HG02973 (cell line): ENCODE measurements at regions not wholly inside any gene's neighbourhood (a gene's known extent, or its start where the extent isn't known, plus 50 kb on each side); places are given as distances from the start of the nearest gene placed in this dataset.
A peak's percentile ranks its signal among the peaks of the same experiment; 100 is the strongest.
"Not testable (repeated sequence)": the region's sequence is repeated elsewhere in the genome, so short reads cannot be mapped to it uniquely, and the experiment has no call there.

ENCODE experiments used
- ATAC-seq: cut with Tn5 transposase; IDR thresholded peaks from one replicate; pipeline ENCODE4 v1.9.1; 2021; ENCODE audit warnings: moderate library complexity; ENCODE audit not compliant: unreplicated experiment

DNA sequence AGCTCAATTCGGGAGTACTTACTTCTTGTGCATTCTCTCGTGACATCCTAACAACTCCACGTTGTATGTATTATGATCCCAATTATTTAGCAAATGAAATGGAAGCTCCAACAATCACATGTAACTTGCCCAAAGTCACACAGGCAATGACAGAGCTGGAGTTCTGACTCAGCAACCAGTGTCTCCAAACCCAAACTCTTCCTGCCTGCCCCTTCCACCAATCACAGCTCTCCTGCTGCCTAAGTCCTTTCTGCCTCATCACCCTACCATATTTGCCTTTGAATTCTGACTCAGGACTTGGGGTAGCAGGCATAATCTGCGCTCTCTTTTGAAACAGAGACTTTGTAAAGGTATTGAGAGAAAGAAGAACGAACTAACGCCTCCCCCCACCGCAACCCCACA lies 245.2 kb upstream of the MAF start:
- no peak for ATAC-seq

DNA sequence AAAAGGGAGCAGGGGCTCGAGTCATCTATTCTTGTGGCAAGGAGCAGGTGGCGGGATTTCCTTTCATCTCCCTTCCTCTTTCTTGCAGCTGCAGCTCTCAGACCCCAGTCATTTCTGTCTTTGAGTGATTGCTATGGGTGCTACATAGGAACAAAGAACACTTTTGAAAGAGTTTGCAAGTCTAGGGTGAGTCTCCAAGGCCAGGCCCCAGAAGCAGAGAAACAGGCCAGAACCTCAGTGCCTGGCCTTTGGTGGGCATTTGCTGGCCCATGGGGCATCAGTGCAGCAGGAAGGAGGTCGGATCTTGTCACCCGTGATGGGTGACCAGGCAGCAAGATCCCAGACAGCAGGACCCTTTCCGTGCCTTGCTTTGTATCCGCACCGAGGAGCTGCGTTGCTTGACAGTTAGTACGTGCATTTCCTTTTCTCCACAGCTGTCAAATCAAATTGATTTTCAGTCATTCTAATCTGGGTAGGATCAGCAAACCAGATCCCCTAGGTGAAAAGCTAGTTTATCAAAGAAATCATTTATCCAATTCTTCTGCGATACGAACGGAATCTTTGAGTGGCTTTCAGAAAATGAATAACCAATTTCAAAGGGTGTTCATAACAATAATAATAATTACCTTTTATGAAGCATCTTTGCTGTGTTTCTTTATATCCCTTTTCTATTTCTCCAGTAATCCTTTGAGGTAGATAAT lies 244.6 kb upstream of the MAF start:
- ATAC-seq, result peak; percentile 91

DNA sequence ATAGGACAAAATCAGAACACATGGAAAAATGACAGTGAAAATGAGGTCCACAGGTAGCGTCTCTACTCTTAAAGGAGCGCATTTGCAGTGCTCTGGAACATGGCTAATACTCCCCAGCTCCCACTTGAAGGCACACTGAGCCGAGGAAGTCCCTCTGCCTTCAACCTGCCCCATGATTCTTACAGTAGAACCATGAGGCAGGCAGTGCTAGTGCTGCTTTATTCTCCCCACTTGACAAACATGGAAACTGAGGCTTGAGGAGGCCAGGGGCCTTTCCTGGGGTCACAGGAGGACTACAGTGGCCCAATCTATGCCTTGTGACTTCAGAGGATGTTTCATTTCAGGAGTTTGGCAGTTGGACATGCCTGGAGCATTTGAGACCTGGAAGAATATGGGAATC lies 244.1 kb upstream of the MAF start:
- no peak for ATAC-seq

DNA sequence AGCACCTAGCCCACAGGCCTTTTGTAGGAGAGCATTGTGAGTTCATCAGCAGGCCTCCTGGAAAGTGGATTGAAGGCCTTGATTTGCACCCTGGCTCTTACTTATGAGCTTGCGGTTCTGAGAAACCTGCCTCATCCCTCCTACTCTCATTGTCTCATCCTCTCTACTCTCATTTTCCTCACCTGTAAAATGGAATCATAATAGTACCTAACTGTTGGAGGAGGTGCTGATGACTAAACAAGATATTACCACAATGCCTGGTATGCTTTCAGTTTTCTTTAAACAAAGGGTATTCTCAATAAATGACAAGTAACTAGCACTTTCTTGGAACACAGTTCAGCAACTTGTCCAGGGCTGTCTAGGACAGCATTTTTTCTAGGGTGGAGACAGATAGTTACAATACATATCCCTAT lies 243.1 kb upstream of the MAF start:
- peak; percentile 47 for ATAC-seq

DNA sequence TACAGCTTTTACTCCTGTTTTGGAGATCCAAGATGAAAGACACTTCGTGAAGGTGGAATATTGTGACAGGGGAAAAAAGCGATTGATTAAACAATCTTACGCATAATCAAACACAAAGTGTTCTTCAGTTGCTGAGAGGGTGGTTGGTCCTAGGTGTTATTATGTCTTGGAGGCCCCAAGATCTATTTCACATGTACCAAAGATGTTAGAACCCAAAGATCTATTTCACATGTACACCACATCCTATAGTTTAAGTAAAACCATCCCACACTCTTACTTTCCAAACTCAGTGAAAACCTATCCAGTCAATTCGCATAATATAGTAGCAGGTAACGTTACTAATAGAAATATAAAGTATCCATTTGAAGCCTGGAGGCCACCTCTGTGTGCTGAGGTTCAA lies 242.6 kb upstream of the MAF start:
- ATAC-seq, result no peak

DNA sequence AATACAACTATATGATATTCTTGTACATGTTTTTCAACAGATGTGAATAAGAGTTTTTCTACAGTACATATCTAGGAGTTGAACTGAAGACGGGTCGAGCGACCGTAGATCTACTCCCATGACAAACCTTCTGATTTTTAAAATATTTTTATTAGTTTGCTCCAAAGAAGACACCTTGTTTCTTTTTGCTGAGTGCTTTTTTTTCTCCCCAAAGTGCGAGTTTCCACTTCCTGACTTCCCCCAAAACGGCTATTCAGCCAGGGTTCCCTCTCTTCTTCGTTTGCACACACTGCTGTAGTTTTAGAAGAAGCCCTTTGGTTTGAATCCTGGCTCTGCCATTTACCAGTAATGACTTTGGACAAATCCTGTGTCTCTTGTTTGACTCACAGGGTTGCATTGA lies 241.7 kb upstream of the MAF start:
- no peak for ATAC-seq

DNA sequence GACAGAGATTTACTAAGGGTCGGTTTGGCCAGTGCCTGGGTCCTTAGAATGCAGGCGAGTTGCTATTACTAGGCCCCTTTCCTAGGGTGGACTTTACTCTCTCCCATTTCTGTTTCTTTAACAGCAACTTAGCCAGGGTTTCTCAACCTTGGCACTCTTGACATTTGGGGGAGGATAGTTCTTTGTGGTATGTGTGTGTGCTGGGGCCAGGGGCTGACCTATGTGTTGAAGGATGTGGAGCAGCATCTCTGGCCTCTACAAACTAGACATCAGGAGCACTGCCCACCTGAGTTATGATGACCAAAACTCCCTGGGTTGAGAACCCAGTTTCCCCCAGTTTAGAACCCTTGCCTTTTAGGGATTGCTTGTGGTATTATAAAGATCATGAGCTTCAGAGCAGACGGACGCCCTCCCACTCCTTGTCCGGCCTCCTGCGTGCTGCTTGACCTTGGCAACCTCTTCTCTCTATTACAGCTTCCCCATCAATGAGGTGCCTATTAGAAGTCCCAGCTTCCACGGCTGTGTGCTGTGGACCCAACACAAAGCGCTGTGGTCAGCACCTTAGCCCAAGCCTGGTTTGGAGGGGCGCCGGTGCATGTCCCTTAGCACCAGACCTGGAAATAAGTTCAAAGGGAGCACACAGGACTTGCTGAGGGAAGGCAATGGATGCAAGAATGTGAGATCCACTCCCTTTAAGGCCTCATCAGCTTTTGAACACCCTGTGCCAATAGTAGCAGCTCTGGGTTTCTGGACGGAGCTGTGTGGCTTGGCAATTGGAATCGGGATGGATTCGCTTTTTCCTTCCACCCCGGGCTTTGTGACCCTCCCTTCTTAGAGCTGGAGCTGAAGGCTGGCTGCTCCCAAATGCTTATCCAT lies 239.2 kb upstream of the MAF start:
- no peak for ATAC-seq

DNA sequence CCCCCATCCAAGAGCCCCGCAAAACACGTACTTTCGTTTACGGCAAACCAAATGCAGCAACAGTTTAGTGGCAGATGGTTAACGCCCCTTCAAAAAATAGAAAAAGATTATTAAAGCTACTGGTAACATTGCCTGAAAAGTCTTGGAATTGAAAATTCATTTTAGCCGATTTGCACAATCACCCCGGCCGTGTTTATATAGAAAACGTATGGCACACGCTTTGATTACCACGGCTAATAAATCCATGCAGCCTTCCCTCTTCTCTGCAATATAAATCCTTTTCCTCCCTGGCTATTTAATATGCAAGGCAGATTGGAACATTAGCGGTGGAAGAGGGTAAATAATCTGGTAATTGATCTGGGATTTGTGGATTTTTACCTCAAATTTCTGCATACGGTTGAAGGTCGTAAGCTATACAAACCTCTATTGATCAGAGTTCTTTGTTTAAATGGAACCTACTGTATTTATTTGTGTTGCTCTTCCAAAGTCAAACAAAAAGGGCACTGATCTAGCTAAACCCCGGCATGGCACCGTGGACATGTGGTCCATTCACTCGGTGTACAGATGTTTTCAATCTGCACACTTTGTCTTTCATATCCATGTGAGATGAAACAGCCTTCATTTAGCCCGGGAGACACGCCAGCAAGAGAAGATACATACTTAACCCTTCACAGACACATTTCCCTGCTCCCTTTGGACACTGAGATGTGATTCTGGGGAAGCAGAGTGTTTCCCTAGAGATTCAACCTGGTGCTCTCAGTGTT lies 238.1 kb upstream of the MAF start:
- no peak for ATAC-seq

DNA sequence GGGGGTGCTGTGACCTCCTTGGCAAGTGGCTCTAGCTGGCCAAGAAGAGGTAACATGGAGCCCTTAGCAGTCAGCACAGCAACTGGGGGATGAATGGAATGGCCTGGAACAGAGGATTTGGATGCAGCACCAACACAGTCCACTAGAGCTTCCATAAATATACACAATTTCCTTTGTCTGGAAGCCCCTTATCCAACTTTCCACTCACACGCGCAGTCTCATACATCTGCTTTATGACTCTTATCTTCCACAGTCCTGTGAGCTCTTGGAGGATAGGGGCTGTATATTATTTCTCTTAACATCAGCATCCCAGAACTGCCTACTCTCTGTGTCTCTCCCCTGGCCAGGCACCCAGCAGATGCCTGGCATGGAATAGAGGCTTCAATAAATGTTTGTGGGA lies 235.6 kb upstream of the MAF start:
- ATAC-seq, result no peak

DNA sequence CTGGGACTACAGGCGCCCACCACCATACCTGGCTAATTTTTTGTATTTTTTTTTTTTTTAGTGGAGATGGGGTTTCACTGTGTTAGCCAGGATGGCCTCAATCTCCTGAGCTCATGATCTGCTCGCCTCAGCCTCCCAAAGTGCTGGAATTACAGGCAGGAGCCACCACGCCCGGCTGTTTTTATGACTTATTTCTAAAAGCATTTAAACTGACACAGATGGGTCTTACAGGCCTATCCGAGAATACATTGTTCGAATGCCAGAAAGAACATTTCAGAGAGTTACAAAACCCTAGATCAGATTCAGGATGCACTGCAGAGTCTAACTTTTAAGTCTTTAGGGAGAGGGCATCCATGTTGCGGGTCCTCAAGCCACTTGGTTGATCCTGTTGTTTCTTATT lies 234.7 kb upstream of the MAF start:
- ATAC-seq, result no peak

DNA sequence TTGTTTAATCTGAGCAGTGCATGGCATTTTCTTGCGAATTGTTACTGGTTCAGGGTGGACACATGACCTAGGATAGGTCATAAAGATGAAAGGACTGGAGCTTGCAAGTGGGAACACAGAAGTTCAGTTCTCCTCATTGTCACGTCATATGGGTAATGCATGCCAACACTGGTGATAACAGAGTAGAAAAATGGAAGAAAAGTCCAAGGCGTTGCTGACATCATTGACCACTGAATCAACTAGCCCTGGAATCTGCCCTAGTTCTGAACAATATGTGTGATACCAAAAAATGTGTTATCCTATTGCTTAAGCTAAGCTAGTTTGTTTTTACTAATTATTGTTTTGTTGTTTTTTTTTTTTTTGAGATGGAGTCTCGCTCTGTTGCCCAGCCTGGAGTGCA lies 234.2 kb upstream of the MAF start:
- ATAC-seq, result no peak

DNA sequence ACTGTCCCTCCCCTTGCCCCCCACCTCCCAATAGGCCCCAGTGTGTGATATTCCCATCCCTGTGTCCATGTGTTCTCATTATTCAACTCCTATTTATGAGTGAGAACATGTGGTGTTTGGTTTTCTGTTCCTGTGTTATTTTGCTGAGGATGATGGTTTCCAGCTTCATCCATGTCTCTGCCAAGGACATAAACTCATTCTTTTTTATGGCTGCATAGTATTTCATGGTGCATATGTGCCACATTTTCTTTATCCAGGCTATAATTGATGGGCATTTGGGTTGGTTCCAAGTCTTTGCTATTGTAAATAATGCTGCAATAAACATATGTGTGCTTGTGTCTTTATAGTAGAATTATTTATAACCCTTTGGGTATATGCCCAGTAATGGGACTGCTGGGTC lies 233.5 kb upstream of the MAF start:
- ATAC-seq, result not testable (repeated sequence)

DNA sequence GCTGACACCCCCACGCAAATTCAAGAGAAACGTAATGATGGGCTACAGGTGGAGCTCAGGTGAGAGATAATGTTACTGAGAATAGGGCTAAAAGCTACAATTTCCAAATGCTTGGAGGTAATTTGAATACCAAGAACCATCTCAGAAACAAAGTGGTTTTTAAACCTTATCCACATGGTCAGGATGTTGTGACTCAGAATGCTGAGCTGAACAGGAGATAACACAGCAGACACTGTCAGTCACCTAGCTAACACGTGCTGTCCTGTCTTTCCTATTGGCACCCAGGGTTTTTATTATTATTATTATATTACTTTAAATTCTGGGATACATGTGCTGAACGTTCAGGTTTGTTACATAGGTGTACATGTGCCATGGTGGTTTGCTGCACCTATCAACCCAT lies 233.0 kb upstream of the MAF start:
- ATAC-seq, result no peak

DNA sequence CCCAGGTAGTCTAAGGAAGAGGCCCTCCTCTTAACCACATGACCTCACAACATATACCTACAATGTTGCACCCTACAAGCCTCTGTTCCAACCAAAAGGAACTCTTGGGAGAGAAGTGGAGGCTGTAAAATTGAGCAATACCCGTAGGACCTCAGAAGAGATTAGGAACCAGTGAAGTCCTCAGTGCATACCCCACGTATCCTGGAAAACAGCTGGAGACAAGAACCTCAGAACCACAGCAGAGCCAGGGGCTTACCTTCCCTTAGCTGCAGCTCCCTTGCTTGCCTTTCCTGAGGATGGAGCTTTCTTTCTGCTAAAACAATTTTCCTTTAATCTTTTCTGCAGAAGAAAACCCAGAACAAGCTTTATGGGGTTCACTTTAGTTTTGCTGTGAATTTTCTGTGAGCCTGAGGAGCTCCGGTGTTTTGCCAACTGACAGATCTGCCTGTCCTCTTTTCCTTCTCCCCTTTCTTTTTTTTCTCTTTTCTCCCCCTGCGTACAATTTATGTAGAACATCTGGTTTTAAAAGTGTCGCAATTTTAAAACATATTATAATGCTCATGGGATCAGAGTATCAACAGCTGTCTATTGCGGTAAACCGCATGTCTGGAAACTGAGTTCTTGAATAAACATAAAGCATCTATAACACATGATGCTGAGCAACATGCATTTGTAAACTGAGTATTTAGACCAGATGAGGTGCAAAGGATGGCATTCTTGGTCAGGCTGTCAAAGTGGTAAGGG lies 226.4 kb upstream of the MAF start:
- no peak for ATAC-seq

DNA sequence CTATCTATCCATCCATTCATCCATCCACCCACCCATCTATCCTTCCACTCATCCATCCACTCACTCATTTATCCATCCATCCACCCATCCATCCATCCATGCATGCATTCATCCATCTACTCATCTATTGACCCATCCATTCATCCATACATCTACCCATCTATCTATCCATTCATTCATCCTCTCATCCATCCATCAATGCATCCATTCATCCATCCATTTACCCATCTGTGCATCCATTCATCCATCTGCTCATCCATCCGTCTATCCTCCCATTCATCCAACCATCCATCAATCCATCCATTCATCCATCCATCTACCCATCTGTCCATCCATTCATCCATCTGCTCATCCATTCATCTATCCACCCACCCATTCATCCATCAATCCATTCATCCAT lies 224.5 kb upstream of the MAF start:
- ATAC-seq, result no peak

DNA sequence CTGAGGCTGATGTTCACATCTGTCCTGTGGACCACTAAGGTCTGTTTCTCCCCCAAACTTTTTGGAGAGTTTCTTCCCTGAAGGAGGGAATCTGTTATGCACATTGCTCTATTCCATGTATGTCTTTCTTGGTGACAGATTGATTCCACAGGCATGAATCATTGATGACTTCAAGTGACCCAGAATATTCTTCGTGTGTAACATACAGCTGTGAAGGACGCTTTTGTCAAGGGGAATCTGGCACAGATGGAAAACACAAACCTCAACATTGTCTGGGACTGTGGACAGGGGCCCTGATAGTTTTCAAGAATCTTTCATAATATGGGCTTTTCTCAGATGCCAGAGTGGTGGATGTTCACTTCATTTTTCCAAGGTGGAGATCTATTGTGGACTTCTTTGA lies 223.1 kb upstream of the MAF start:
- no peak for ATAC-seq

DNA sequence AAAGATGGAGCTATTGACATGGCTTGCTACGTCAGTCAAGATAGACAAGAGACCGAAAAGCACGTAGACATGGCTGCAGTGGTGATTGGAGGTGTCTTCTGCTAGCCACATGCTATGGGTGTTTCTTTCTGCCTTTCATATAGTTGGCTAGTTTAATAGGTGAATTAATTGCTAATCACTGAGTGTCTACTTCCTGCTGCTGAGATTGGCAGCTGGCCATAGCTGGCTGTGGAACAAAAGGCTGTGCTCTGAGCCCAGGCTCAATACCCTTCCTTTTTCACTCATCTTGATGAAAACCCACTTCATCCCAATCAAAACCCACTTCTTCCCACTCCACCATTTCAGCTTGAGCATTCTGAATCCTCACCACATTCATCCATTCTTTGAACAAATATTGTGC lies 221.4 kb upstream of the MAF start:
- no peak for ATAC-seq

DNA sequence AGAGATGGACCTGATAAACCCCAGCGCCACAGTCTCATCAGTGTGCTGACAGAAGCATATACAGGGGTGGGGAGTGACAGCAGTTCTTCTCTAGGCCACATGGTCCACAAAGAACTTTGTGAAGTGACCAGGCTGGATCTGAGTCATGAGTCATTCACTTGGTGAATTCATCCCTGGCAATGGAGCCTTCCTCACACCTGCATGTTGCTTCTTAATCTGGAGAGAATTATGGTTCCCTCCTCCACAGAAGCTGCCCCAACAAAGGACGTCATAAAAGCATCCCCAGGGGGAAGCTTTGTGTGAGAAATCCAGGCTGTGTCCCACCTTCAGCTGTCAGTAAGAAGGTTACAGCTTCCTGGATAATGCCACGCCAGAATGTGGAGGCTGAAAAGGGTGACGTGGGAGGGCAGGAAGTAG lies 215.6 kb upstream of the MAF start:
- ATAC-seq, result no peak

DNA sequence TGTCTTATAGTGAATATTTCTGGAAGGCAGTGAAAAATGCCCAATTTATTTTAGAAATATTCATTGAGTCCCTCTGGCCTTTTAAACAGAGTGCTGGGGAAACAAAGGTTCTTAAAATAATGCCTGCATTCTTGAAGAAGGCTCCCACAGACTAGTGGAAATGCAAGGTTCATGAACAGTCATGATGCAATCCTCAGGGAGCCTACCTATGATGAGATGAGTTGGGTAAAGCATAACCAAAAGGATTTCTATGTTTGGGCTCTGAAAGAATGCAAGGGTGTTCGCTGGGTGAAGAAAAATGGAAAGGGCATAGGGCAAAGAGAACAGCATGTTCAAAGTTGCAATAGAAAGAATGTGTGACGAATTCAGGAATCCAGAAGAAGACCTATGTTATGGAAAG lies 214.5 kb upstream of the MAF start:
- no peak for ATAC-seq

DNA sequence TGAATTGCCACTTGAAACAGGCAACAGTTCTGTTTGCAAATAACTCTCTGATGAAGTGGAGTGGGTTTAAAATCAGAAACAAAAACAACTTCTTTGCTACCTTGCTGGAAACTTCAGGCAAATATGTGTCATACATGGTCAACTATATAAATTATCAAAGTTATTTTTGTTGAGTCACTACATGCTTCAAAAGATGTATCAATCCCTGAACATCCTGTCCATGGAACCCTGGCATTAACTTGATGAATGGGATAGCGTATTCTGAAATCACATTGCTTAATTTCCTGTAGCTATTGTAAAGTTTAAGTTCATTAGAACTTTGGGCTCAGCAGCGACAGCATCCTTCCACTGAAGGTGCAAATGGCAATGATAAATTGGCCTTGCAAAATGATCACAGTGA lies 213.6 kb upstream of the MAF start:
- ATAC-seq, result no peak

DNA sequence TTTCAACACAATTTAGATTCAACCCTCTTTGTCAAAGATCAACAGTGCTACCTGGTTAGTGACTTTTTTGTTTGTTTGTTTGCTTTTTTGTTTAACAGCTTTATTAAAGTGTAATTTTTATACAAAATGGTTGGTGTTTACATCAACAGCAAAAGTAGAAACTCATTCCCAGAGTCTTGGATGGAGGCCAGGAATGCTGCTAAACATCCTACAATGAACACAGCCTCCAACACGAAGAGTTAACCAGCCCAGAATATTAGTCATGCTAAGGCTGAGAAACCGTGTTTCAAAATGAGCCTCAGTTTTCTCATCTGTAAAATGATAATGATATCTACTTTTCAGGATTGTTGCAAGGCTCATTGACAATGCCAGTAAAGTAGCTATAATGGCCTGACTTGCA lies 211.0 kb upstream of the MAF start:
- ATAC-seq, result no peak
